Thoracic aorta (tissue), 2 donors: ENCODE measurements at regions not wholly inside any gene's neighbourhood (a gene's known extent, or its start where the extent isn't known, plus 50 kb on each side); places are given as distances from the start of the nearest gene placed in this dataset.

Source experiments
- ATAC-seq: fragments of 150-250 bp; one replicate; pipeline ENCODE4 v1.8.0; 2017; ENCODE audit warnings: low read depth; ENCODE audit not compliant: insufficient number of reproducible peaks, low FRiP score
- DNase-seq: peaks from one replicate; pipeline ENCODE4 v3.0.0-alpha.2; 2020; ENCODE audit warnings: low spot score
- H3K27ac ChIP-seq, 2 donors: fragments of 200-600 bp; sonication (generic); 1 replicate in 1 of 2; 2 replicates in 1 of 2; pipeline ENCODE4 v1.5.1; 2016; ENCODE audit warnings: mild to moderate bottlenecking in 2 of 2, moderate library complexity in 2 of 2
- H3K27me3 ChIP-seq: fragments of 200-600 bp; sonication (generic); replicated peaks from 2 replicates; pipeline ENCODE4 v1.6.0; 2016; ENCODE audit warnings: mild to moderate bottlenecking; ENCODE audit not compliant: insufficient read depth
- H3K36me3 ChIP-seq: fragments of 200-600 bp; sonication (generic); one replicate; pipeline ENCODE4 v1.5.1; 2016
- H3K4me1 ChIP-seq, 2 donors: fragments of 200-600 bp; sonication (generic); 1 replicate in 1 of 2; 2 replicates in 1 of 2; pipeline versions ENCODE4 v1.5.1 to v1.6.0; 2016; ENCODE audit warnings: low read depth in 2 of 2, mild to moderate bottlenecking in 1 of 2; ENCODE audit not compliant: control insufficient read depth in 1 of 2
- H3K4me3 ChIP-seq: fragments of 200-600 bp; sonication (generic); 2 replicates; pipeline ENCODE4 v1.5.1; 2016; ENCODE audit warnings: mild to moderate bottlenecking
- H3K9me3 ChIP-seq: fragments of 200-600 bp; sonication (generic); 2 replicates; pipeline ENCODE4 v1.5.1; 2016
- TF ChIP-seq, protein P1 (sequence below): fragments of 200-600 bp; sonication (generic); IDR thresholded peaks from one replicate; pipeline ENCODE4 v1.5.1; 2019; ENCODE audit warnings: antibody characterized with exemption

DNA sequence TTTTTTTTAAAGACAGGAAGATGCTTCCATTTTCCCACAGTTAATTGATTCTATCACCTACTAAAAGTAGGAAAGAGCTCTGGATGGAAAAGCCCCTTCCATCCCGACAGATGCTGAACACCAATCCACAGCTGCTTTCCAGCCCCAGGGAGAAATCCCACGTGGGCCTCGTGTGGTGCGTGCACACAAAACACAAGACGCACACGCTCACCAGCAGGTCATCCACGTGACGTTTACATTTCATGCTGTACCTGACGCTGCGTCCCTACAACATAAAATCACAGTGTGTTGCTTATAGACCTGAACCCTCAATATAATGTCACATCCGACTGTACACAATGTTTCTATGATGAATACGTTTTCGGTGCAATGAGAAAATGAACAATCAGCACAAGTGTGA lies 50.2 kb upstream of the DACT2 start:
- DNase-seq: no peak

DNA sequence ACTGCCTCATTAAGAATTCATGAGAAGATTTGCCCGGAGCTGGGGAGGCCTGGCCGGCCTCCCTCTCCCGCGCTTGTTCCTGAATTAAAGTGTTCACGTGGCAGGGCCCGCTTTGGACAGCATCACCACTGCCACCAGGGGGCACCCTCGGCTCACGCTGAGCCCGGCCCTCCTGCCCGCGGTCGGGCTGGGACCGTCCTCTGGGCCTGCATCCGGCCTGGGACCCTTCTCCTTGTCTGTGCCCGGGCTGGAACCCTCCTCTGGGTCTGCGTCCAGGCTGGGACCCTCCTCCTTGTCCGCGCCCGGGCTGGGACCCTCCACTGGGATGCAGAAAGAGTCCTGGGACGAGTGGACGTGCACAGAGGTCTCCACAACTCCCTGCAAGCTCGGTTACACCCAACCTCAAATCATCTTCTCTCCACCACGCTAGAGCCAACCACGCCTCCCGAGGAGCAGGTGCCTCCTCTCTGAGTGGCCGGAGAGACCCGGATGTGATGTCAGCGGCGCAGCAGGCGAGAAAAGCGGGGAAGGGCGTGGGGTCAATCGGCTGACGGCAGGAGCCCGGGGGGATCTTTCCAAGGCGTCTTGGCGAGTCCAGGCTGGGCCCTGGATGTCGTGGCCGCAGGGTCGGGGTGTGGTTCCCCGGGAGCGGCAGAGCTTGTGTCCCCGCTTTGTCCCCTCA lies 50.9 kb upstream of the DACT2 start:
- no peak overlapping the region for H3K27ac ChIP-seq
- peaks cover 0 to 5% of the 10 kb centered on the region in 2 donors for H3K4me1 ChIP-seq
- H3K4me3 ChIP-seq: no peak overlapping the region
- DNase-seq: no peak
- H3K36me3 ChIP-seq: no peaks in the 10 kb centered on the region
- TF ChIP-seq, protein P1, sequence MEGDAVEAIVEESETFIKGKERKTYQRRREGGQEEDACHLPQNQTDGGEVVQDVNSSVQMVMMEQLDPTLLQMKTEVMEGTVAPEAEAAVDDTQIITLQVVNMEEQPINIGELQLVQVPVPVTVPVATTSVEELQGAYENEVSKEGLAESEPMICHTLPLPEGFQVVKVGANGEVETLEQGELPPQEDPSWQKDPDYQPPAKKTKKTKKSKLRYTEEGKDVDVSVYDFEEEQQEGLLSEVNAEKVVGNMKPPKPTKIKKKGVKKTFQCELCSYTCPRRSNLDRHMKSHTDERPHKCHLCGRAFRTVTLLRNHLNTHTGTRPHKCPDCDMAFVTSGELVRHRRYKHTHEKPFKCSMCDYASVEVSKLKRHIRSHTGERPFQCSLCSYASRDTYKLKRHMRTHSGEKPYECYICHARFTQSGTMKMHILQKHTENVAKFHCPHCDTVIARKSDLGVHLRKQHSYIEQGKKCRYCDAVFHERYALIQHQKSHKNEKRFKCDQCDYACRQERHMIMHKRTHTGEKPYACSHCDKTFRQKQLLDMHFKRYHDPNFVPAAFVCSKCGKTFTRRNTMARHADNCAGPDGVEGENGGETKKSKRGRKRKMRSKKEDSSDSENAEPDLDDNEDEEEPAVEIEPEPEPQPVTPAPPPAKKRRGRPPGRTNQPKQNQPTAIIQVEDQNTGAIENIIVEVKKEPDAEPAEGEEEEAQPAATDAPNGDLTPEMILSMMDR: peak; percentile 94
- no peaks in the 10 kb centered on the region for H3K27me3 ChIP-seq
- no peaks in the 10 kb centered on the region for H3K9me3 ChIP-seq
- ATAC-seq: no peak

More for the DNA sequence above, 50.2 kb upstream of the DACT2 start:
- ATAC-seq: no peak
- TF ChIP-seq, protein P1: no peak
- H3K27ac ChIP-seq: no peak overlapping the region
- peaks cover 0 to 5% of the 10 kb centered on the region in 2 donors for H3K4me1 ChIP-seq
- H3K36me3 ChIP-seq: no peaks in the 10 kb centered on the region
- no peaks in the 10 kb centered on the region for H3K27me3 ChIP-seq
- H3K9me3 ChIP-seq: no peaks in the 10 kb centered on the region
- H3K4me3 ChIP-seq: no peak overlapping the region

DNA sequence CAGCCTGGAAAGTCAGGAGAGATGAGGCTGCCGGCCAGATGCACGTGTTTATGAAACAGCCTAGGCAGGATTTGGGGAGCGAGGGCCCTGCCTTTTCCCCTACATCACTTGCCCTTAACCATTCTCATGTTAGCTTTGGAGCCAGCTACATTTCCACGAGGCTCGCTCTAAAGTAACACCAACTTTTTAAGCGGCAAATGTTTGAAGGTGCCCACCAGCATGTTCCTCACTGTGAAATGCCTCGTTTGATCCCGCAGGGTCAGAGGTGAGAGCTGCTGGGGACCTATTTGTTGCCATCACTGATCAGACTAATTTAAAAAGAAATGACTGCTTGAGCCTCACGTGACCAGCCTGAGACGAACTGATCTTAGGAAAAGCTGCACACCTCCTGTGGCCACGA lies 51.6 kb upstream of the DACT2 start:
- TF ChIP-seq, protein P1: no peak
- no peaks in the 10 kb centered on the region for H3K9me3 ChIP-seq
- no peak overlapping the region for H3K4me3 ChIP-seq
- peaks cover 0 to 5% of the 10 kb centered on the region in 2 donors for H3K4me1 ChIP-seq
- DNase-seq (no peak), ATAC-seq (no peak)
- H3K27me3 ChIP-seq: no peaks in the 10 kb centered on the region
- no peaks in the 10 kb centered on the region for H3K36me3 ChIP-seq
- no peak overlapping the region for H3K27ac ChIP-seq

DNA sequence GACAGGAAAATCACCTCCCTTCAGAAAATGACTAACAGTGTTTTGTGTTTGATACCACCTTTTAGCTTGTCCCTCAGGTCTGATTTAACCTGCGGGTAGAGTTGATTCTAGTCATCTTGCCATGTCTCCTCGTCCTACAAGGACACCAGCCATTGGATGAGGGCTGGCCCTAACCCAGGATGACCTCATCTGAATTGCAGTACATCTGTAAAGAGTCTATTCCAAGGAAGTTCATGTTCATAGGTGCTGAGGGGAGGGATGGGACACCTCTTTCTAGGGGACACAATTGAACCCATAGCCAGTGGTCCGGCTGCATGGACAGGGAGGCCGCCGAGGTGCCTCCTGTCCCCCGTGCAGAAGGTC lies 52.0 kb upstream of the DACT2 start:
- no peaks in the 10 kb centered on the region for H3K27me3 ChIP-seq
- ATAC-seq (no peak), DNase-seq (no peak)
- no peaks in the 10 kb centered on the region for H3K9me3 ChIP-seq
- TF ChIP-seq, protein P1: no peak
- no peak overlapping the region for H3K4me3 ChIP-seq
- no peak overlapping the region for H3K27ac ChIP-seq
- no peaks in the 10 kb centered on the region for H3K36me3 ChIP-seq
- H3K4me1 ChIP-seq: peaks cover 0 to 5% of the 10 kb centered on the region in 2 donors

DNA sequence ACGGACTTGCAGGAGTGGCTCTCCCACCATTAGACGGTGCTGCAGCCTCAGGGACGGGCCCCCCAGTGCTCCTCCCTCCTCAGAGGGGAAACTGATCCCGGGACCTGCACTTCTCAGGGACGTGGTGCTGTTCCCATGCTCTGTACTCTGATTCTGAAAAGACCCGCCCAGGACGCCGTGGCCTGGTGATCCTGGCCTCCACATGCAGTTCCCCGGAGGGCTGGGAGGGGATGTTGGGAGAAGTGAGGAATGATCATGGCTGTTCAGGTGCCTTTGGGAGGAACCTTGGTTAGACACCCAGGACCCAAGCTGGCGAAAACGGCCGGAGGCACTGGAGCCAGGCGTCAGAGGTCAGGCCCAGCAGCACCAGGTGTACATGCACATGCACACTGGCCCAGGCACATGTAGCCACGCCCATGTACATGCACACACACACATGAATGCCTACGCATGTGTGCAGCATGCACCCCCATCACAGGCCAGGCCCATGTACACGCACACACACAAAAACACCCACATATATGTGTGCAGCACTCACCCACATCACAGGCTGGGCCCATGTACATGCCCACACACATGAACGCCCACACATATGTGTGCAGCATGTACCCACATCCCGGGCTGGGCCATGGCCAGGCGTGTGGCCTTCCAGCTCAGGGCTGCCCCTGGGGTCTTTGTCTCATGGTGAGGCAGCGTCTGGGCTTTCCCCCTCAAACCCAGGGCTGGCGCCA lies 52.6 kb upstream of the DACT2 start:
- H3K4me1 ChIP-seq: peaks cover 1 to 6% of the 10 kb centered on the region in 2 donors
- H3K9me3 ChIP-seq: no peaks in the 10 kb centered on the region
- no peaks in the 10 kb centered on the region for H3K27me3 ChIP-seq
- no peaks in the 10 kb centered on the region for H3K36me3 ChIP-seq
- TF ChIP-seq, protein P1: no peak
- H3K4me3 ChIP-seq: no peak overlapping the region
- ATAC-seq (no peak), DNase-seq (no peak)
- H3K27ac ChIP-seq: no peak overlapping the region
